MCF 10A (cell line): ENCODE measurements at regions not wholly inside any gene's neighbourhood (a gene's known extent, or its start where the extent isn't known, plus 50 kb on each side); places are given as distances from the start of the nearest gene placed in this dataset.

ENCODE experiments used
- BruUV-seq: library from RNA; stranded (reverse); fragments of 400-500 nt; replicated peaks from 2 replicates; lab custom pipeline; 2021; lab: Mats Ljungman, UMichigan
- CTCF ChIA-PET: fragments of 300-600 bp; sonication (Branson Sonifier 250); formaldehyde crosslinking; extraction: SDS; loops from one replicate; lab custom pipeline; 2021; ENCODE audit warnings: antibody characterized with exemption, inconsistent platforms; lab: Yijun Ruan, JAX
- POLR2A ChIA-PET: fragments of 300-600, 350-650 bp; sonication (Branson Sonifier 250); formaldehyde crosslinking; extraction: SDS; loops from one replicate; lab custom pipeline; 2020; ENCODE audit warnings: antibody characterized with exemption, inconsistent platforms; lab: Yijun Ruan, JAX
- DNase-seq: peaks from one replicate; pipeline ENCODE4 v3.0.0-alpha.2; 2018; ENCODE audit not compliant: unreplicated experiment
- H3K27ac Mint-ChIP-seq: one replicate; pipeline ENCODE4 v1.8.0; 2022; ENCODE audit warnings: mild to moderate bottlenecking, low read depth, mixed read lengths; ENCODE audit not compliant: unreplicated experiment
- H3K27me3 Mint-ChIP-seq: one replicate; pipeline ENCODE4 v1.8.0; 2022; ENCODE audit warnings: mixed read lengths; ENCODE audit not compliant: insufficient read depth, unreplicated experiment
- H3K36me3 Mint-ChIP-seq: one replicate; pipeline ENCODE4 v1.8.0; 2022; ENCODE audit warnings: mild to moderate bottlenecking, moderate library complexity, mixed read lengths; ENCODE audit not compliant: insufficient read depth, unreplicated experiment
- H3K4me1 Mint-ChIP-seq: one replicate; pipeline ENCODE4 v1.8.0; 2022; ENCODE audit warnings: mixed read lengths; ENCODE audit not compliant: insufficient read depth, unreplicated experiment
- H3K4me3 Mint-ChIP-seq: one replicate; pipeline ENCODE4 v1.8.0; 2022; ENCODE audit warnings: mild to moderate bottlenecking, moderate library complexity, mixed read lengths; ENCODE audit not compliant: unreplicated experiment
- H3K9me3 Mint-ChIP-seq: one replicate; pipeline ENCODE4 v1.8.0; 2022; ENCODE audit warnings: mixed read lengths; ENCODE audit not compliant: unreplicated experiment
- intact Hi-C: fragments of 100-400 bp; cut with micrococcal nuclease; formaldehyde crosslinking; loops from 2 replicates; pipeline ENCODE4 v1.14.1; 2022
- TF ChIP-seq, protein P1 (sequence below): fragments of 200-600 bp; IDR thresholded peaks from one replicate; pipeline ENCODE4 v1.8.0; 2022; ENCODE audit warnings: antibody characterized with exemption, mild to moderate bottlenecking; ENCODE audit not compliant: unreplicated experiment

- ChIA-PET POLR2A (interaction anchor here (0.6 kb wide), 2 partner anchors 14 to 29 kb away, joined by 4 read pairs; no protein-coding TSS in a partner anchor), CTCF (interaction anchor here (0.5 kb wide), 1 partner anchor 252 kb away, joined by 3 read pairs; no protein-coding TSS in a partner anchor)
- H3K36me3 Mint-ChIP-seq, result no peaks in the 10 kb centered on the region
- H3K9me3 Mint-ChIP-seq, result no peaks in the 10 kb centered on the region
- intact Hi-C loops, result loop anchor here (5.0 to 10.0 kb wide), 3 partner anchors 541 to 1998 kb away; no protein-coding TSS in a partner anchor
- no peak overlapping the region for H3K27ac Mint-ChIP-seq
- TF ChIP-seq, protein P1, sequence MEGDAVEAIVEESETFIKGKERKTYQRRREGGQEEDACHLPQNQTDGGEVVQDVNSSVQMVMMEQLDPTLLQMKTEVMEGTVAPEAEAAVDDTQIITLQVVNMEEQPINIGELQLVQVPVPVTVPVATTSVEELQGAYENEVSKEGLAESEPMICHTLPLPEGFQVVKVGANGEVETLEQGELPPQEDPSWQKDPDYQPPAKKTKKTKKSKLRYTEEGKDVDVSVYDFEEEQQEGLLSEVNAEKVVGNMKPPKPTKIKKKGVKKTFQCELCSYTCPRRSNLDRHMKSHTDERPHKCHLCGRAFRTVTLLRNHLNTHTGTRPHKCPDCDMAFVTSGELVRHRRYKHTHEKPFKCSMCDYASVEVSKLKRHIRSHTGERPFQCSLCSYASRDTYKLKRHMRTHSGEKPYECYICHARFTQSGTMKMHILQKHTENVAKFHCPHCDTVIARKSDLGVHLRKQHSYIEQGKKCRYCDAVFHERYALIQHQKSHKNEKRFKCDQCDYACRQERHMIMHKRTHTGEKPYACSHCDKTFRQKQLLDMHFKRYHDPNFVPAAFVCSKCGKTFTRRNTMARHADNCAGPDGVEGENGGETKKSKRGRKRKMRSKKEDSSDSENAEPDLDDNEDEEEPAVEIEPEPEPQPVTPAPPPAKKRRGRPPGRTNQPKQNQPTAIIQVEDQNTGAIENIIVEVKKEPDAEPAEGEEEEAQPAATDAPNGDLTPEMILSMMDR, result no peak
- H3K4me3 Mint-ChIP-seq, result no peak overlapping the region
- no peaks in the 10 kb centered on the region for H3K27me3 Mint-ChIP-seq
- peaks cover 10% of the 10 kb centered on the region for H3K4me1 Mint-ChIP-seq
- DNase-seq, result no peak
- no TSS peak for BruUV-seq
These were observed 664.9 kb upstream of the LCORL start for GRCh38 chr4:18686338-18687037.

DNA sequence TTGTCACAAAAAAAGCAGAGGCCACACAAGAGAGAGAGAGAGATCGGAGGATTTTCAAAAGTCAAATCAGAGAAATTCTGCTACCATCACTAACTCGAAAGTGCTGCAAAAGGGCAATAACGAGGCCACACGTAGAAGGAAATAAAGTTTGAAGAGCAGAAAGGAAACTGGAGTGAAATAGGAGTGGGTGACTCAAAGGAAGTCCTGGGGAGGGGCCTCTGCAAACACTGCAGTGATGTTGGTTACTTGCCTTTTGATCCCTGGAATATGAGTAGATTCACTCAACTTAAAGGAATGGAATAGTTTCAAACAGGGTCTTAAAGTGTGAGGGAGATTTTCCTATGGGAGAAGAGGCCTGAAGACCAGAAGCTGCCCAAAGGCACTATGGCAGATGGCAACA lies 663.4 kb upstream of the LCORL start:
- peaks cover 10% of the 10 kb centered on the region for H3K4me1 Mint-ChIP-seq
- intact Hi-C loops, result loop anchor here (5.0 to 10.0 kb wide), 3 partner anchors 542 to 2000 kb away; no protein-coding TSS in a partner anchor
- no peaks in the 10 kb centered on the region for H3K36me3 Mint-ChIP-seq
- TF ChIP-seq, protein P1, result no peak
- no peak overlapping the region for H3K27ac Mint-ChIP-seq
- DNase-seq, result no peak
- H3K4me3 Mint-ChIP-seq, result no peak overlapping the region
- H3K27me3 Mint-ChIP-seq, result no peaks in the 10 kb centered on the region
- CTCF ChIA-PET, result interaction anchor here (0.7 to 1.1 kb wide), 3 partner anchors 474 to 1698 kb away, joined by 3 to 4 read pairs (median 3); no protein-coding TSS in a partner anchor
- POLR2A ChIA-PET, result no interaction called here
- BruUV-seq, result no TSS peak
- no peaks in the 10 kb centered on the region for H3K9me3 Mint-ChIP-seq

DNA sequence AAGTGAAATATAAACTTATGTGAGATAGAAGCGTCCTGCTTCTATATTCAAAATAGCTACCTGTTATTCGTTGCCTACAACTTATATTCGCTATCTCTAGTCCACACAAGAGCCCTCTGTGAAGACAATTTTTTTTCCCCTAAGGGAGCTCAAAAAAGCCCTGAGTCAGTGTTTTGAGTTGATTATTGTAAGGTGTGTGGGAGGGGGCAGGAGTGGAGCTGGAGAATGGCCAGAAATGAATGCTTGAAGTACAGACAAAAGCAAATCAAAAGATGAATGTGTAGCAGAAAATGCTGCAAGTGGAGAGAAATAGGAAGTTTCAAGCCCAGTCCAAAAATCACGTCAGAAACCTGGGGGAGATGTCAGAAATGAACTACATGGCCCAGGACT lies 655.0 kb upstream of the LCORL start:
- no peak overlapping the region for H3K27ac Mint-ChIP-seq
- CTCF ChIA-PET, result interaction anchor here (1.7 kb wide), 1 partner anchor 16 kb away, joined by 4 read pairs; no protein-coding TSS in a partner anchor

More for the DNA sequence above, 655.0 kb upstream of the LCORL start:
- intact Hi-C loops, result no loop called here
- DNase-seq, result no peak
- Mint-ChIP-seq H3K4me3 (no peak overlapping the region), H3K36me3 (no peaks in the 10 kb centered on the region), H3K4me1 (peaks cover 4% of the 10 kb centered on the region), H3K27me3 (no peaks in the 10 kb centered on the region), H3K9me3 (peaks cover 6% of the 10 kb centered on the region)
- POLR2A ChIA-PET, result no interaction called here
- no TSS peak for BruUV-seq
- TF ChIP-seq, protein P1, result no peak
